HUES6 (cell line): ENCODE measurements at regions not wholly inside any gene's neighbourhood (a gene's known extent, or its start where the extent isn't known, plus 50 kb on each side); places are given as distances from the start of the nearest gene placed in this dataset.

Experiments
- H3K27ac ChIP-seq: 2 replicates; pipeline ENCODE4 v1.7.0; 2013; ENCODE audit warnings: low read depth, mild to moderate bottlenecking, low read length, inconsistent platforms
- H3K27me3 ChIP-seq: 2 replicates; pipeline ENCODE4 v1.6.1; 2013; ENCODE audit warnings: low read length; ENCODE audit not compliant: control insufficient read depth, insufficient read depth
- H3K36me3 ChIP-seq: 2 replicates; pipeline ENCODE4 v1.6.1; 2013; ENCODE audit warnings: low read length; ENCODE audit not compliant: control insufficient read depth, insufficient read depth
- H3K4me1 ChIP-seq: 2 replicates; pipeline ENCODE4 v1.6.1; 2013; ENCODE audit warnings: low read length; ENCODE audit not compliant: control insufficient read depth, insufficient read depth
- H3K4me3 ChIP-seq: 2 replicates; pipeline ENCODE4 v1.5.1; 2013; ENCODE audit warnings: low read depth, low read length
- H3K9ac ChIP-seq: one replicate; pipeline ENCODE4 v1.6.1; 2013; ENCODE audit warnings: mild to moderate bottlenecking, low read length
- H3K9me3 ChIP-seq: 2 replicates; pipeline ENCODE4 v1.6.1; 2013; ENCODE audit warnings: low read depth, low read length; ENCODE audit not compliant: control insufficient read depth, insufficient read depth

DNA sequence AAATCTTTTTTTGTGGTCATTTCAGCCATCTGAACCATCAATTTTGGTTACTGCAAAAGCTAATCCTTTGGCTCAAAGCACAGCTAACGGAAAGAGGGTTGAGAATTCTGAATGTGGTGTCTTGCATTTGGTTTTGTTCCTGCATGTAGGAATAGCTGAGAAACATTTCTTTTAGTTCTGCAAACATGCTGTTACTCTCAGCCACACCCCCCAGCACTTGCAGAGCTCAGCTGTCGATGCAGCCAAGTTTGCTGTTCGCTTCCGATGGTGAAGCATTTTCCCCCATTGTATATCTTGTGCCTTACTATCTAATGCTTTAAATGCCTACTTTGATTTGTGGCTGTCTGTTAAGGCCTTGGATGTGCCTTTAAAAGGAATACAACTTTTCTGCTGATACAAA lies 294.9 kb upstream of the FANCL start:
- Histone ChIP-seq H3K4me1 (peaks cover 72% of the 10 kb centered on the region), H3K9me3 (no peaks in the 10 kb centered on the region), H3K9ac (peak overlapping the region; percentile 5), H3K4me3 (no peak overlapping the region), H3K27me3 (peaks cover 18% of the 10 kb centered on the region; the same call in 1 of the 2 replicates), H3K27ac (0 out of 2 replicates have a peak overlapping the region, but pooled peaks have one; percentile 35), H3K36me3 (no peaks in the 10 kb centered on the region)

DNA sequence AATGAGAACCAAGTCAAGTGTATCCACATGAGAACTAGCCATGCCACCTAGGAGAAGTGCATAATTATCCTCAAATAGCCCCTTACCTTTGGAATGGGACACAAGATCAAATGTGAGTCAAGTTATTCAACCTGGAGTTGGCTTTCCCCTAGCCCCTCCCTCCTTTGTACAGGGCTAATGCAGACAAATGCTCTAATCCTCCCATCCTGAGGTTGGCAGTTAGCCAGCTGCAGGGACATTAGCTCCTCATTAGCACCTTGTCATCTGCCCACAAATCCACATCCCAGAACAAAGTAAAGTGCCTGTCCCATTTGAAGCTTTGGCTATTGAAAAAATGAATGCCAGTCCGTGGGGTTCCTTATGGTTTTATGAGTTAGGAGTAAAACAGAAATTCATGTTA lies 294.1 kb upstream of the FANCL start:
- Histone ChIP-seq H3K9me3 (no peaks in the 10 kb centered on the region), H3K9ac (no peak overlapping the region), H3K4me3 (no peak overlapping the region), H3K36me3 (no peaks in the 10 kb centered on the region), H3K27me3 (peaks cover 18% of the 10 kb centered on the region; the same call in 1 of the 2 replicates), H3K27ac (0 out of 2 replicates have a peak overlapping the region, but pooled peaks have one; percentile 8), H3K4me1 (peaks cover 64% of the 10 kb centered on the region)

DNA sequence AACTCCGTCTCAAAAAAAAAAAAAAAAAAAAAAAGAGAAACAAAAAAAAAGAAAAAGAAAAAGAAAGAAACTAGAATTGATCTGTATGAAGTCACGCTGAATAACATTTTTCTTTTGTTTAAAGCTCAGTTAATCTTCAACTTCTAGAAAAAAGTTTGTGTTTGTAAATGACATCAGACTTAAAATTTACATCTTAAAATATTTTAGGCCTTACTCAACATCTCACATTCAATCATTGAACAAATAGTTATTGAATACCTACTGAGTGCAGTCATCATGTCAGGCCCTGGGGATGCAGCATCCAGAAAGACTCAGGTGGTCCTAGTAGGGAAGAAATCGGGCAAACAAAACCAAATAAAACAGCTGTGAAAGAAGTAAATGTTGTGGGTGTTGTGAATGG lies 292.3 kb upstream of the FANCL start:
- Histone ChIP-seq H3K9ac (no peak overlapping the region), H3K9me3 (no peaks in the 10 kb centered on the region), H3K4me3 (no peak overlapping the region), H3K27me3 (peaks cover 18% of the 10 kb centered on the region; the same call in 1 of the 2 replicates), H3K36me3 (no peaks in the 10 kb centered on the region), H3K27ac (no peak overlapping the region), H3K4me1 (peaks cover 50% of the 10 kb centered on the region)

DNA sequence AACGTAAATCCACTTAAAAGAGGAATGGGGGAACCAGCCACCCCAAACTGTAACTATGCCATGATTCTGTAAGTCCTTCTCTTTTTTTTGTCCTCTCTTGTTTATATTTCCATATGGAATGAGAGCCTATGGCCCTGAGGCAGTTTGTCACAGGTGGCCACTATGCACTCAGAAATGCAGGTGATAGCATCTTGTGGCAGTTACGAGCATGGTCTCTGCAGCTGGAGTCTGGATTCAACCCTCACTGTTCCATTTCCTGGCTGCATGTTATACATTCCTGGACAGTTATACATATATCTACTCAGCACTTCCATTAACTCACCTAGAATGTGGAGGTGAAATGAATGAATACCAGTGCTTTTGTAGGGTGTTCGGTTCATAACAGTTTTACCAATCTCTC lies 291.5 kb upstream of the FANCL start:
- Histone ChIP-seq H3K9me3 (no peaks in the 10 kb centered on the region), H3K27me3 (peaks cover 16% of the 10 kb centered on the region; the same call in 1 of the 2 replicates), H3K27ac (no peak overlapping the region), H3K4me3 (no peak overlapping the region), H3K4me1 (peaks cover 42% of the 10 kb centered on the region), H3K36me3 (no peaks in the 10 kb centered on the region), H3K9ac (no peak overlapping the region)

DNA sequence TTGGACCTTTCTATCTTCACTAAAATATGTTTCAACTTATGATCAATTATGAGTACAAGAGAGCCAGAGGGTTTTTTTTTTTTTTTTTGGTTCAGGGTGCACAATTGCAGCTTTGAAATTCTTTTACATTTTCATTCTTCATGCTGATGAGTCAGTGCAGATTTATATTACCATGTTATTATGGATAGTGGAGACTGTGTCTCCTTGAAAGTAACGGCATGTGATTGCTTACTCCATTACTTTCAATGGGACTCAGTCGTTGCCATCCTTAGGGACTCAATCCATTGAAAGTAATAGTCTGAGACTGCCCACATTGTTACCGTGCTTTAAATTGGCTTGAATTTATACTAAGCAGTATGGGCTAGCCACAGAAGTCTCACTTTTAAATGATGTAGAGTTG lies 286.5 kb upstream of the FANCL start:
- Histone ChIP-seq H3K4me1 (peaks cover 12% of the 10 kb centered on the region), H3K27me3 (no peaks in the 10 kb centered on the region), H3K4me3 (no peak overlapping the region), H3K27ac (no peak overlapping the region), H3K9ac (no peak overlapping the region), H3K36me3 (no peaks in the 10 kb centered on the region), H3K9me3 (no peaks in the 10 kb centered on the region)

DNA sequence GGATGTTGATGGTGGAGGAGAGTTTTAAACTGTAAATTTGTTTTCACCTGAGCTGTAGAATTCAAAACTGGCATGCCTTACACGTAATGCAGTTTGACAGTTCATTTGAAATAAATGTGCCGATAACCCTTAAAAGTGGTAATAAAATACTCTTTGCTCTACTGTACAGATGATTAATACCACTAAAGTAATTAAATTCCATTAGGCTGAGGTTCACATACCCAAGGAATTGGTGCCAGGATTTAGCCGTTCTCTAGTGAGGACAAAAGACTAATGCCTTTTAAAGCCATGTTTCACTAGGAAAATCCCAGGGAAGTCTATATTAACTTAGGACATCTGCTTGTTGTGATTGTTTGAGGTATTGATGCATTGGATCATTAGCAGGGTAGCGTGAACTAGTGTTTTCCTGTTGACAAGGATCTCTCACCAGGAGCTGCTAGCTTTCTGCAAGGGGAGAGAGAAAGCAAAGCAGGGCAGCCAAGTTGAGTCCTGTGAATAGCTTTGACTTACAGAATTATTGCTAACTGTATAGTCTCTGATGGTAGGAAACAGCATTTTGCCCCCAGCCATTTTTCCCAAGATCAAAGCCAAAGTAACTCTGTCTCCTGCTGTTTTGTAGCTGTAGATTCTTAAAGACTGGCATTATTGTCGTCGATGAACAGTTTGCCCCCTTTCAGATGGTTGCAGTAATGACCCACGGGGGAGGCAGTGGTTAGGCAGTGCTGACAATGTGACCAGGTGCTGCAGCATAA lies 280.9 kb upstream of the FANCL start:
- peaks cover 27% of the 10 kb centered on the region for H3K4me1 ChIP-seq
- H3K36me3 ChIP-seq, result no peaks in the 10 kb centered on the region
- H3K27ac ChIP-seq, result no peak overlapping the region
- H3K27me3 ChIP-seq, result no peaks in the 10 kb centered on the region
- peak overlapping the region; percentile 15; the same call in 1 of the 2 replicates for H3K4me3 ChIP-seq
- no peak overlapping the region for H3K9ac ChIP-seq
- H3K9me3 ChIP-seq, result no peaks in the 10 kb centered on the region

DNA sequence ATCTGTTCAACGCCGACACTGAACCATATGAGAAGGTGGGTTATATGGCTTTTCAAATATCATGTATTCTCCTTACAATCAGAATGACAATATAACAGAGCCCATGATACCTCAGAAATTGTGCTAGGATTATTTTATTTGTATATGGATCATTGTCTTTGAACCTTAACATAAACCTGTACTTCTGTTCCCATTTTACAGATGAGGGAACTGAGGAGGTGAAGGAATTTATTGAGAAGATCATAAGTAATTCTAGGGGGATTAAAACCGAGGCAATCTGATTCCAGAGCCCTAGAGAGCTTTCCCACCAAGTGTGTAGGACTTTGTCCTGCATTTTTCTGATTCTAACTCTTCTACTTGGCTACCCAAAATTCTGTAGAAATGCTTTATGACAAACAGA lies 279.8 kb upstream of the FANCL start:
- no peak overlapping the region for H3K9ac ChIP-seq
- no peak overlapping the region for H3K4me3 ChIP-seq
- H3K36me3 ChIP-seq, result no peaks in the 10 kb centered on the region
- peaks cover 27% of the 10 kb centered on the region for H3K4me1 ChIP-seq
- no peaks in the 10 kb centered on the region for H3K27me3 ChIP-seq
- no peak overlapping the region for H3K27ac ChIP-seq
- H3K9me3 ChIP-seq, result no peaks in the 10 kb centered on the region

DNA sequence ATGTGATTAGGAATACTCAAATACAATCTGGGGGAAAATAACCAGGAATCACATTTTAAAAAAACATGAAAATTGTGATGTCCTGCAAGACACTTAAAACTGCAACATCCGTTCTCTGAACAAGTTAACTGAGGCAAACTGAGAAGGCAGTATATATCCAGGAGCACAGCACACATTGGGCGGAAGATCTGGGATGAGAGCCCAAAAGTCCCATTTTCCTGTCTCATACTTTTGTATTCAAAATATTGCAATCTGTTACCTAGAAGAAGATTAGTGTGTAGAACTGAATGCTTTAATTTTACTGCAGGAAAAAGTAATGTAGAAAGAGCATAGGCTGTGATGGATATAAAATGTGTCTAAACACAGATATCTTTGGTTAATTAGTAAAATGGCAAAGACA lies 276.8 kb upstream of the FANCL start:
- Histone ChIP-seq H3K9ac (no peak overlapping the region), H3K4me1 (peaks cover 31% of the 10 kb centered on the region), H3K4me3 (no peak overlapping the region), H3K36me3 (no peaks in the 10 kb centered on the region), H3K27me3 (no peaks in the 10 kb centered on the region), H3K27ac (no peak overlapping the region), H3K9me3 (no peaks in the 10 kb centered on the region)

DNA sequence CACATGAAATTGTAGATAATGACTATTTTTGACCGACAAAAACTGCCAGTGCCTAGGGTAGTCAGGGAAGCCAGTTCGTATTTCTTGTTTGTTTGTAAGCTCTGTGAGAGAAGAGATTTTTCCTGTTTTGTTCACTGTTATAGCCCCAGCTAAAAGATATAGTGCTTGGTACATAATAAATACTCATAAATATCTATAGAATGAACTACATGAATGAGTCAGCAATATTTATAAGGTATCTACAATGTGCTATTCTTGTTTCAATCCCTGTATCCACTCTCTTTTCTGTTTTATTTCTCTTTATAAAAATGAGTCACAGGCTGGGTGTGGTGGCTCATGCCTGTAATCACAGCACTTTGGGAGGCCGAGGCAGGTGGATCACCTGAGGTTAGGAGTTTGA lies 275.6 kb upstream of the FANCL start:
- no peaks in the 10 kb centered on the region for H3K27me3 ChIP-seq
- H3K27ac ChIP-seq, result no peak overlapping the region
- no peaks in the 10 kb centered on the region for H3K9me3 ChIP-seq
- no peak overlapping the region for H3K4me3 ChIP-seq
- H3K9ac ChIP-seq, result no peak overlapping the region
- peaks cover 22% of the 10 kb centered on the region for H3K4me1 ChIP-seq
- H3K36me3 ChIP-seq, result no peaks in the 10 kb centered on the region

DNA sequence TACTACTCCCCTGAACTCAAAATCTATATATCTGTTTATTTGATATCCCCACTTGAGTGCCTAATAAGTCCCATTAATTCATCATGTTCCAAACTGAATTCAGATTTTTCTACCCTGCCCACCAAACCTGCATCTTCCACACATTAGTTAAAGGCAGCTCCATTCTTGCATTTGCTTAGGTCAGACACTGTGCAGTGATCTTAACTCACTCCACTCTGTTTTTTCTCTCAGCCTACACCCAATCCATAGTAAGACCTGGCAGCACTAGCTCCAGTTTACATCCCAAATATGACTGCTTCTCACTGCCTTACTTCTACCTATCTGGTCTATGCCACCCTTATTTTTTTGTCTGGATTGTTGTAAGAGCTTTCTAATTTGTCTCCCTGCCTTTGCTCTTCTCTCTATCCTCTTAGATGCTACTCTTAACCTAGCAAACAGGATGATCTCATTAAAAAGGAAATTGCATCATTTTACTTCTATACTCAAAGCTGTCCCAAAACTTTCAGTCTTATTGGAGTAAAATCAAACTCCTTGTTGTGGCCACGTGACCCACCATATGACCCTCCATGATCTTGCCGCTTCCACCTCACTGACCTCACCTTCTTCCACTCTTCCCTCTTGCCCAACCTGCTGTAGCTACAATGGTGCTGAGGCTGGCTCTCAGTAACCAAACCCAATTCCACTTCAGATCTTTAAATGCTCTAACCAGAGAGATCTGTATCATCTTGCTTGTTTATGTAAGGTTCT lies 274.9 kb upstream of the FANCL start:
- H3K27ac ChIP-seq, result no peak overlapping the region
- no peaks in the 10 kb centered on the region for H3K27me3 ChIP-seq
- no peak overlapping the region for H3K4me3 ChIP-seq
- H3K9me3 ChIP-seq, result no peaks in the 10 kb centered on the region
- H3K4me1 ChIP-seq, result peaks cover 17% of the 10 kb centered on the region
- H3K9ac ChIP-seq, result no peak overlapping the region
- H3K36me3 ChIP-seq, result no peaks in the 10 kb centered on the region

DNA sequence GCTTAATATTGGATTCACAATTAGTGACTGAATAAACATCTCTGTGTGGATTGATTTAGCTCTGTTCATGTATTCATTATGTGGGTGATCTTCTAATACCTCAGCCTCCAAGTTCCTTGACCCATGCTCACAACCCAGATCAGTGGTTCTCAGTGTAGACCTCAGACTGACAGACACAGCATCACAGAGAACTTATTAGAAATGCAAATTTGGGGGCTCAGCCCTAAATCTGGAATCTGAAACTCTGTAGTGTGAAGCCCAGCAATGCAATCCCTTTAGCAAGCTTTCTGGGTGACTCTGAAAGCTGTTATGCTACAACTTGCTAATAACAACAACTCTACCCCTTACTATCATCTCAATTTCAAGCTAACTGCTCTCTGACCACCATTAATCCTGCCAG lies 273.1 kb upstream of the FANCL start:
- H3K27me3 ChIP-seq, result no peaks in the 10 kb centered on the region
- H3K4me3 ChIP-seq, result no peak overlapping the region
- no peak overlapping the region for H3K27ac ChIP-seq
- H3K36me3 ChIP-seq, result no peaks in the 10 kb centered on the region
- H3K9me3 ChIP-seq, result no peaks in the 10 kb centered on the region
- no peak overlapping the region for H3K9ac ChIP-seq
- peaks cover 11% of the 10 kb centered on the region for H3K4me1 ChIP-seq
